Activated gamma-delta T cell treated with Interleukin-2 at 50 U/mL for 16 hours (primary cell): ENCODE measurements at regions not wholly inside any gene's neighbourhood (a gene's known extent, or its start where the extent isn't known, plus 50 kb on each side); places are given as distances from the start of the nearest gene placed in this dataset.

Experiments used
- DNase-seq: peaks from one replicate; pipeline ENCODE4 v3.0.0-alpha.2; 2020

DNA sequence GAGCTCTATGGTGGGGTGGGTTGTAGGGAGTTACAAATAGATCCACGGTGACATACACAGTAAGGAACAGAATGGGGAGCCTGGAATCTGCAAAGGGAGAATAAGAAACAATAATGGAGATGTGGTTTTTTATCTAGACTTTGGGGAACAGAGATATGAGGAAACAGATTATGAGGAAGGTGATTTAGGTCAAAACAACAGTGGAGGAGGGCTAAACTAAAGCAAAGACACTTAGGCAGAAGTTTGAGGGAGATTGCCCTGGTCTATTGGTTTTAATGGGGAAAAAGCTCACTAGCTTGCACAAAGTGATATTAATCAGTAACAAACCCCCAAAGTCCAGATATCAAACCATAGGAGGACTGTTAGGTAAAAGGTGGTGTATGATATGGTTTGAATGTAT, 144.5 kb upstream of the DYRK2 start:
- no peak for DNase-seq

DNA sequence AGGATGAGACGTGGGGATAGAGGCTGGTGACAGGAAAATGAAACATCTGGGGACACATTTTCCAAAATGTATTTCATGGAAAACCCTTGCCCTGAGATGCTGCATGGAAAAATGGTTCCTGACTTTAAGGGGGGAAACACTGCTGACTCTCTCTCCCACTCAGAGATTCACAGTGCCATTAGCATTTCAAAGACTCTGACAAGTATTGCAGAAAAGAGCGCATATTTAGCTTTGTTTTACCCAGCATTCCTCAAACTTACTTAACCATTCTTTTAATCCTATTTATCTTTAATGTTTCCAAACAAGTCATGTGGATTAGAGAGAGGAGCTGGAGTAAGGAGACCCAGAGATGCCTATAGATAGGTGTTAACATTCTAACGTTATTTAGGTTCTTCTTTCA, 141.8 kb upstream of the DYRK2 start:
- DNase-seq, result no peak

GRCh38 chr12:67508830-67509229, 139.7 kb upstream of the DYRK2 start:
- no peak for DNase-seq

DNA sequence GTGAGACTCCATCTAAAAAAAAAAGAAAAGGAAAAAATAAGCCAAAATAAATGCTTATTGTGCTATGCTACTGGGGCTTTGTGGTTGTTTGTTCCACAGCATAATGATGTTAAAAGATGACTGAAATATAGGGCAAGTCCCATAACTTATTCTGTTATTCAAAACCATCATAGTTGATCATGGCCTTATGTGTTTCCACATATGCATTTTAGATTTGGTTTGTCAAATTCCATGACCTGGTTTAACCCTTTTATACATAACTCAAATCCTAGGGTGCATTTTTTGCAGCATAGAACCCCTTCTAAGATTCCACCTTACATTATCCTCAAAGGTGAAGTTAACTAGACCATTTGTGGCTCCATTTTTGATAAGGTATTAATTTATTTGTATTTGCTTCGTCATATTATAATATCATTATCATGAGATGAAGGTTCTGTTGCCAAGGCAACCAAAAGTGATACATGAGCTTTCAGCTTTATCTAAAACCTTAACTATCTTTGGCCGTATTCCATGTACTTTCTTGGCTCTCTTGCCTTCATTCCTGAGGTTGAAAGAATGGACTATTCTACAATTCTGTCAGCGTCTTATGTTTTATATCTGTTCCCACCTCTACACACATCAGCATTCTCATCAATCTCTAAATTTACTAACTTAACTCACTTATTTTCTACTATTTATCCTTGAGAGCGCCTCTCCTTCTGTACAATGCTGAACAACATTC, 138.7 kb upstream of the DYRK2 start:
- DNase-seq, result no peak

DNA sequence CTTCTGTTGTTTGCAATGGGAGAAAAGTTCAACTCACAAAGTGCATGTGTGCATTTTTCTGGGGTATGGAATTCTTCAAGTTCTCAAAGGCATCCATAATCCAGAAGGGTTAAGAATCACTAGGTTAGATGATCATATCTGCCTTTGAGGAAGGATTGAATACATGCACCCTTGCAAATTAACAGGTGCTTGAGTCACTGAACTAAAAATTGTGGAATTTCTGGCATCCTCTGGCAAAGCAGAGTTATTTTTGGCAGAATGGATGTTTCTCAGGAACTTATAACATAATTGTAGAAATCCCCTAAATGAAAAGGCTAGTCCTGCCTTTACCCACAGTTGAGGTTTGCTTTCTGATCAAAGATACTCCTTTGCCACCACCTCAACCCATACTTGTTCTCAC, 136.5 kb upstream of the DYRK2 start:
- no peak for DNase-seq

DNA sequence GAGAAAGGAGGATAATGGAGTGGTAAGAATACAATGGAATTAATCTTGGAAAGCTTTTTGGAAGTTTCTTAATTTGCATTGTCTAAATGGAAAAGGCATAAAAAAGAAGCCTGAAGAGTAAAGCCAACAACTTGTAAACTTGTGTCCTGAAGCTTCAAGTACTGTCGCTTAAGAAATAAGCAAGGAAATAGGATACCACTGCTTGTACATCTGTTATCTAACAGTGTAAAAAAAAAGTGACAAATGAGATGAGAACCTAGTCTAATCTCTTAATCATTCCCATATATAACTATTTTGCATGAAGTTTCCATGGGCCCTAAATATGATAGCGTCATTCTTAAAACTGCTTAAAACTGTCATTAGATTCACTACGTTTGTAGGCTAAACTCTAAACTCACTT, 134.0 kb upstream of the DYRK2 start:
- no peak for DNase-seq

GRCh38 chr12:67515679-67516340, 132.7 kb upstream of the DYRK2 start:
- DNase-seq, result peak; percentile 49

DNA sequence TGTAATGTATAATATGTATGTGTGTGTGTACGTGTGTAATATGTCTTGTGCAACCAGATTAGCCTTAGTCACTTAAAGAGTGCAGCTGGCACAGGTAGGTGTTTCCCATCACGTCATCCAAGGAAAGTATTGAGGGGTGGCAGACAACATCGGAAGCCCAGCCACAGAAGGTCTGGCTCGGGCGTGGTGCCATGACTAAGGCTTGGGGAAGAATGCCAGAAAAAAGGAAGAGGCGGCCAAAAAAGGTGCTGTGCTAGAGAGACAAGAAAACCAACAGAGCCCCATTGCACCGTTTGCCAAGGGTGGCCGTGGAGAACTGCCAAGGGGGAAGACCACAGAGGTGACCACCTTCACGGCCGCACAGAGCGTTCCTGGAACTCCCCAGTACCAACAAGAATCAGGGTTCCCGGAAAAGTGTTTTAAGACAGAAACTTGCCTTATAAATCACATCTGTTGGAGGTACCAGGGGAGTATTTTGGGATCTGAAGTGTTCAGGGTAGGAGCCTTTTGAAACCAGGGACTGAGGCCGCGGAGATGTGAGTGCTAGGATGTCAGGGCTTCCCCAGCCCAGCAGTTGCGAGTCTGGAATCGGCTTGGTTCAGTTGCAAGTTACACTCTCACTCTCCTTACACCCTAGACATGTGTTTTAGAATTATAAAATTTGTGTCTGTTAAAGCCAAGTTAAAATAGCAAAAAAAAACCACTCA, 131.2 kb upstream of the DYRK2 start:
- DNase-seq, result no peak

DNA sequence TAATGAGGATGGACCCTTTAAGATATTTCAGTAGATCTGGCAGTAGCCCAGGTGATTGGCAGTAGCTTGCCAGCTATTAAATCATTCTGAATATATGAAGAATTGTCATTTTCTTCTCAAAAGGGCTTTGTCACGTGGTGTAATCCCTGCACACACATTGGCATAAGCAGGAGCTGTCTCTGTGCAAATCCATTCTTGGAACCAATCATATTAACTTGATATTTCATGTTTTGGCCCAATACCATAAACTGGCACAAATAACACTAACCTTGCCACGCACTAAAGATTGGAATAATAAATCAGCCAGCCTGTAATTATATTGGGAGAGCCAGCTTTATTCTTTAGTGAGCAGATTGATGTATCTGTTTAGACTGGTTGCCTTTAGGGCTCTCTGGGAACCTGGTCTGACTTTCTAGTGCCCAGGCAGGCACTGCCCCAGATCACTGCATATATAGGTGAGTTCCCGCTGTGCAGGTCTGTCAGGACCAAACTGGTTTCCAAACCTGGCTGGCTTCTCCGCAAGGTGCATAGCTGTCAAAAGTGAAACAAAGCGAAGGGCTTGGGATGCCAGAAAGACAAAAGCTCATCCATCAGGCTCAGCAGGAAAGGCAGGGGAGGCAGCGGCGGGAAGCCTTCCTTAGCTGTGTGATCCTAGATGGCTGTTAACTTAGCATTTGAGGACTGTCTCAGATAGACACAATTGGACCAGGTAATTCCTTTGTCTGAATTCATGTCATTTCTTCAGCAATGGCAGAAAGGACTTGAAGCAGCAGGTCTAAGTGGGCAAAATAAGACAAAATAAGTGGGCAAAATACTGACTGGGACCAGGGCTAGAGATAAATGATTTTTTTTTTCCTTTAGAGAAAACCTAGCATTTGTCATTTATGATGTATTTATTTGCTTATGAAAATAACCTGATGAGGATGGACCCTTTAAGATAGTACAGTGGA, 128.8 kb upstream of the DYRK2 start:
- no peak for DNase-seq

DNA sequence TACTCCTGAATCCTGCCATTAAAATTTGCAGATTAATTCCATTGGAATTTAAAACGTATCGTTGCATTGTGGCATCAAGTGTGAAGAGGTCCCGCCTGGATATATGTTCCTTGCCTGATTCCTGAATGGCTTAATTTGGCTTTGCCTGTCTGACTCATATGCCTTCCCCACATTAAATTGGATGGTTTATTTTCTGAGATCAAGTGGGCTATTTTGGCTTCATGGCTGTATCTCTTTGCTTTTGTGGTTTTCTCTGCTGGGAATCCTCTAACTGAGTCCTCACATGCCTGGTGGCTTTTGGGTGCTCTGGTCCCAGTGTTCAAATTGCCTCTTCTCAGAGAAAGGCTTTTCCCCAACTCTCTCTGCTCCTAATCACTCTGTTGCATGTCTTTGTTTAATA, 127.9 kb upstream of the DYRK2 start:
- no peak for DNase-seq

GRCh38 chr12:67522222-67522621, 126.3 kb upstream of the DYRK2 start:
- no peak for DNase-seq

DNA sequence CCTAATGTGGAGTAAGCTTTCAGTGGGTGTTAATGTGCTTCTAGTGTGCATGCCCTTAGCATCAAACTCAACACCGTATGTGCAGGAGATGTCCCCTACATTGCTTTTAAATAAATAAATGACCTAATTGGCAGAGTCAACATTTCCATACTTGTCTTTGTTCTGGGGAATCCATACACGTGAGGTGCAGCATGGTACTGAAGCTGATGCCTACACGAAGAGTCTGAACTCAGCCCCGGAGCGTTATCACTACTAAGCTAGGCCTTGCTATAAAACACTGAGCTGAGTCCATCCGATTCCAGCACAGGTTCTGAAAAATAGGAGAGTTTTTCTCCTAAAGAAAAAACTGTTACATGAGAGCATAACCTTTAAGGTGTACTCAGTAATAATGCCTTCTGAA, 125.0 kb upstream of the DYRK2 start:
- DNase-seq, result no peak

DNA sequence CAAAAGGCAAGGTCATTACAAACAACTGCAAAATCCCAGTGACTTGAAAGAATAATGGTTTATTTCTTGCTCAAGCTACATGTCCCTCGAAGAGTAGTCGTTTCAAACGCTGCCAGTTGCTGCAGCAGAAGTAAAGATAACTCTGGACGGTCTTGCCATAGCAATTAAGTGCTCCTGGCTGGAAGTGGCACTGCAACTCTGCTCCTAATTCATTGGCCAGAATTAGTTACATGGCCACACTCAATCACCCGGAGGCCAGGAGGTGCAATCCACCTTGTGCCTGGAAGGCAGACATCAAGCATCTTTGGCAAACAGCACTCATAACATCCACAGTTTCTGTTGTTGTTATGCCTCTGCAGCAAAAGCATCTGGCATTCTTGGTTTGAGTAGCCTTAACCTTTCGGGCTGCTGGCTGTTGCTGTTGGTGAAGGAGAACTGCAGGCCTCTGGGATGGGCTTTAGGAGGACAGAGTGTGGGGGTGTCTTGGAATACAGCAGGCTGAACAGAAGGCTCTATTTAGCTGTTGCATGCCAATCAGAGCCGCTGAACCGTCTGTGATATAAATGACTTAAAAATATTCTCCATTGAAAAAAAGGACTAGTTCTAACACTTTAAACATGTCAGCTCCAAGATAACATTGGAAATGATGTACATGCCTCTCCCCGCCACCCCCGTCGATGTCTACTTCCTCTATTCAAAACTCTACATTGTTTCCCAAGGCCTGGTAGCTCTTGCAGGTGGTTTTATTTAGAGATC, 123.5 kb upstream of the DYRK2 start:
- no peak for DNase-seq

DNA sequence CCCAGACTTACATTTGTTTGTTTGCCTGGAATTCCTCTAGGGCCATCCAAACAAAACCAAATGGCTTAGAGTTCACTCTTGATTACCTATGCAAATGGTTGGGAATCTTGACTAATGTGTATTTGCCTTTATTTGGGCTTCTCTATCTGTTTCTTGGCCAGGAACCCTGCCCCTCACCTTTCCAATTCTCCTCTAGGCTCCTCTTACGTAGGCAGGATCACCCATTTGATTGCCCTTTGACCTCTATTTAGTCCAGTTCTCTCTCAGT, 123.0 kb upstream of the DYRK2 start:
- DNase-seq, result no peak

DNA sequence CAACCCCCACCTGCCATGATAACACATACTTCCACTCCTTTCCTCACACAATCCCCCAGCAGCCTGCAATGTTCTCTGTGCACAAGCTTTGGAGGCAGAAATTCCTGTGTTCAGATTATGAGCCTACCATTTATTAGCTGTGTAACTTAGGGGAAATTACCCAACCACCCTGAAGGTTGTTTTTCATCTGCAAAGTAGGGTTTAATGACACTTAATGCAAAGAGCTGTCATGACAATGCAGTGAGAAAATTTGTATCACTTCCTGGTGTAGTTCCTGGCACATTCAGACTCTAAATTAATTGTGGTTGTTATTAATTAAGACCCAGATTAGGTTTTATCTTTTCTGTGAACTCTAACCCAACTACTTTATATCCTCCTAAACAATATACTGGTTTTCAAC, 122.4 kb upstream of the DYRK2 start:
- DNase-seq, result no peak

DNA sequence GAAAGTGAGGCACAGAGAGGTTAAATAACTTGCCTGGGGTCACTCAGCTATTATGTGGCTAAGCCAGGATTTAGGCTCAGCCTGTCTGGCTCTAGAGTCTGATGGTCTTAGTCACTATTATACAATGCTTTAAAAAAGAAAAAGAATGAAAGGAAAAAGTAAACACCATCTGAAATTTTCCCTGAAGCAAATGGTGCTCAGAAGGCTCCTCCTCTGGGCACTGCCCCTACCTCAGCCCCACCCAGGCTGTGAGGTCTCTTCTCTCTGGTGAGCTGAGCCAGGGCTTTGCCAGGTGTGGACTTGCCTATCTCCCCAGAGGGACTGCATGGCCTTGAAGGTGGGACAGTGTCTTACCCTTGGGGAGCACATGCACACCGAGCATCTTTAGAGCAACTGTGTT, 117.5 kb upstream of the DYRK2 start:
- DNase-seq, result no peak

DNA sequence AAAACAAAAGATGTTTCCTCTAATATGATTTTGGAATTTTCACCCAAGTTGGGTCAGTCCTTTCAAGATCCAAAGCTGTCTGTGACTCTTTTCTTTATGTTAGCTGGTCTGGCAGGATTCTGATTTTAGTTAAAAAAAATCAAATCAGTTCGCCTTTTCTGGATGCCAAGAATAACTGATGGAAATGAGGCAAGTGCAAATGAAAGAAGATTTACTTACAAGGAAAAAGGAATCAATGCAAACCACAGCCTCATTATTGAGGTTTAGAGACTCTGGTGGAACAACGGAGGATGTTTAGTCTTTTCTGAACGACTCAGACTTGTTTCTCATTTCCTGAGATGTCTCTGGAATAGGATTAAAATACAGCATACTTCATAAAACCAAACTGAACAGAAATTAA, 117.0 kb upstream of the DYRK2 start:
- no peak for DNase-seq

GRCh38 chr12:67533159-67533558, 115.4 kb upstream of the DYRK2 start:
- no peak for DNase-seq

DNA sequence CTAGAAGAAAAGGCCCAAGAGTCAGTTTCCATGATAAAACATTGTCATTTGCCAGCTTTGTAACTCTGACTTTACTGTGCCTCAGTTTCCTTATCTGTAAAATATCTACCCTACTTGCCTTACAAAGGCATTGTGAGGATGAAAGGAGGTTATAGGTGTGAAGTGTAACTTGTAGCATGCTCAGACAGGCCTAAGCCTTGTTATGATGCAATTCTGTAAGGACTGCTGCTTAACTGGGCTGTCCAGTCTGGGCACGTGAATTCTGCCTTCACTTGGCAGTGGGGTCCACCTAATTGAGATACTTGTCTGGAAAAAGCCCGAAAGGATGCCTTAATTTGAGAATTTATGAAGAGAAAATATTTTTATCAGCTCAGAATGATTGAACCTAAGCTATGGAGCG, 114.5 kb upstream of the DYRK2 start:
- DNase-seq, result no peak

DNA sequence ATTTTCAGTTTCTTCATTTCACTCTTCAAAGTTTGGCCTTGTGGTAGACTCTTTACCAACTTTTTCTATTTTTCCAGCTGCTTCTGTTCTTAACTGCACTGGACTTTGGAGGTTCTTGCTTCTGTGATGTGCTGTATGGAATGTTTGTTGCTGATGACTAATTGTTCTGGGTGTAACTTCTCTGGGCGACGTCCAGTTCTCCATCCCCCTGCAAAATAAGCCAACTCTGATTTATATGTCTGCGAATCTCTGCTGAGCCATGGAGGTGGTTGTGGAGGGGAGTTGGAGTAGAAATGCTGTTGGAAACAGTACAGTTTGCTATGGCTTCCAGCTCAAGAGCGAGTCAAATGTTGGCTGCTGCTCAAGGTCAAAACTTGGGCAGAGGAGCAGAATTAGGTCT, 113.9 kb upstream of the DYRK2 start:
- no peak for DNase-seq

DNA sequence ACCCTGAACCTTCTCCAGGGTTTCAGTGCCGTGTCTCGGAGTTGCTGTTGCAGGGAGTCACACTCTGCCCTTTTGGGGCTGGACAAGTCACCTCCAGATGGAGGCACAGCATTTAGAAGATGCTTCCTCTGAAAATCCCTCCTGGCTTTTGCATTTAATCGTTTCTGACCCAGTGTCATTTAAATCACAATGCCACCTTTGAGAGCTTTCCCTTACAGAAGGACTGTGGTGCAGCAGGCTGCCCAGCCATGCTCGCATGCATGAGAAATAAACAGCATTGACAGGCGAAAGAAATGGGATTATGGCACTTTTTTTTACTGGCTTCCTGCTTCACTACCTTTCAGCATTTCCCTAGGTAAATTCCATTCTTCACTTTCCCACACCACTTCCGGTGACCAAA, 113.4 kb upstream of the DYRK2 start:
- DNase-seq, result no peak

- DNase-seq, result no peak
Observed at GRCh38 chr12:67535971-67536370, 112.6 kb upstream of the DYRK2 start.

GRCh38 chr12:67539329-67539728, 109.2 kb upstream of the DYRK2 start:
- DNase-seq, result no peak
